ENCODE measurements at regions not wholly inside any gene's neighbourhood (a gene's known extent, or its start where the extent isn't known, plus 50 kb on each side); places are given as distances from the start of the nearest gene placed in this dataset.

DNA sequence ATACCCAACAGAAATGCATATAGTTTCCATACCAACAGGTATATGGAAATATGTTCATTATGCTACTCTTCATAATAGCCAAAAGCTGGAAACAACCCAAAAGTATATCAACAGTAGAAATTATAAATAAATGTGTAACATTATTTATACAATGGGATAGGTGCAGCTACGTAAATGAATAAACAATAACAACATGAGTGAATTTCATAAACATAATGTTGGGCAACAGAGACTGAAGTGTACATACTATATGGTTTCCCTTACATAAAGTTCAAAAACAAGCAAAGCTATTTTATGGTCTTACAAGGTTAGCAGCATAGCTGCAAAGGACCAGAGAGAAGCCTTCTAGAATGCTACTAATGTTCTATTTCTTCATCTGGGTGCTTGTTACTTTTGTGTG lies 305.0 kb downstream of the INSC start:
- H3K27me3 Mint-ChIP-seq (ENCODE audit: unreplicated experiment): no peaks in the 10 kb centered on the region
- no peaks in the 10 kb centered on the region for H3K9me3 Mint-ChIP-seq (ENCODE audit: unreplicated experiment)
- DNase-seq: no peak
- H3K4me1 Mint-ChIP-seq (ENCODE audit: low read depth, unreplicated experiment): no peaks in the 10 kb centered on the region
- TF ChIP-seq, protein P1, sequence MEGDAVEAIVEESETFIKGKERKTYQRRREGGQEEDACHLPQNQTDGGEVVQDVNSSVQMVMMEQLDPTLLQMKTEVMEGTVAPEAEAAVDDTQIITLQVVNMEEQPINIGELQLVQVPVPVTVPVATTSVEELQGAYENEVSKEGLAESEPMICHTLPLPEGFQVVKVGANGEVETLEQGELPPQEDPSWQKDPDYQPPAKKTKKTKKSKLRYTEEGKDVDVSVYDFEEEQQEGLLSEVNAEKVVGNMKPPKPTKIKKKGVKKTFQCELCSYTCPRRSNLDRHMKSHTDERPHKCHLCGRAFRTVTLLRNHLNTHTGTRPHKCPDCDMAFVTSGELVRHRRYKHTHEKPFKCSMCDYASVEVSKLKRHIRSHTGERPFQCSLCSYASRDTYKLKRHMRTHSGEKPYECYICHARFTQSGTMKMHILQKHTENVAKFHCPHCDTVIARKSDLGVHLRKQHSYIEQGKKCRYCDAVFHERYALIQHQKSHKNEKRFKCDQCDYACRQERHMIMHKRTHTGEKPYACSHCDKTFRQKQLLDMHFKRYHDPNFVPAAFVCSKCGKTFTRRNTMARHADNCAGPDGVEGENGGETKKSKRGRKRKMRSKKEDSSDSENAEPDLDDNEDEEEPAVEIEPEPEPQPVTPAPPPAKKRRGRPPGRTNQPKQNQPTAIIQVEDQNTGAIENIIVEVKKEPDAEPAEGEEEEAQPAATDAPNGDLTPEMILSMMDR (IDR thresholded peaks at IDR 0.05; ENCODE audit: partially characterized antibody, unreplicated experiment): no peak
- no peak overlapping the region for H3K27ac Mint-ChIP-seq (ENCODE audit: unreplicated experiment)
- H3K36me3 Mint-ChIP-seq (ENCODE audit: unreplicated experiment): no peaks in the 10 kb centered on the region
- no peak overlapping the region for H3K4me3 Mint-ChIP-seq (ENCODE audit: unreplicated experiment)

DNA sequence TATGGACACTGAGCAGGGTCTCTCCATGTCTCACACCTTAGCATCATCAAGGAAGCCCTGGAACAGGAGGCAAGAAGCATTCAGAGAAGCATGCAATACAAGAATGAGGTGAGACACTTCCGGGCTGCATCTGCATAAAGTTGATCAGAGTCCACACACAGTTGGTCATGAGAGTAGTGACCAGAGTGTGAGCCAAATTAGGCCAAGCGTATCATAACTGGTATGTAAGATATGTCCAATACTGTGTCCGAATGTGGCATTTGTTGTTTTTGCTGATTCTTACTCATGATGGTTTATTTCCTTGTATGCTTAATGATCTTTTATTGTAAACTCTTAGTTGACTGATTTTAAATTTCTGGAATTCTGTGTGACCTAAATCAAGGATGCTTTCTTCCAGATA lies 315.7 kb downstream of the INSC start:
- Mint-ChIP-seq H3K27me3 (ENCODE audit: unreplicated experiment) (peaks cover 1% of the 10 kb centered on the region), H3K9me3 (ENCODE audit: unreplicated experiment) (no peaks in the 10 kb centered on the region), H3K4me3 (ENCODE audit: unreplicated experiment) (no peak overlapping the region), H3K27ac (ENCODE audit: unreplicated experiment) (no peak overlapping the region), H3K4me1 (ENCODE audit: low read depth, unreplicated experiment) (no peaks in the 10 kb centered on the region), H3K36me3 (ENCODE audit: unreplicated experiment) (no peaks in the 10 kb centered on the region)
- no peak for DNase-seq
- TF ChIP-seq, protein P1 (IDR thresholded peaks at IDR 0.05; ENCODE audit: partially characterized antibody, unreplicated experiment): no peak

DNA sequence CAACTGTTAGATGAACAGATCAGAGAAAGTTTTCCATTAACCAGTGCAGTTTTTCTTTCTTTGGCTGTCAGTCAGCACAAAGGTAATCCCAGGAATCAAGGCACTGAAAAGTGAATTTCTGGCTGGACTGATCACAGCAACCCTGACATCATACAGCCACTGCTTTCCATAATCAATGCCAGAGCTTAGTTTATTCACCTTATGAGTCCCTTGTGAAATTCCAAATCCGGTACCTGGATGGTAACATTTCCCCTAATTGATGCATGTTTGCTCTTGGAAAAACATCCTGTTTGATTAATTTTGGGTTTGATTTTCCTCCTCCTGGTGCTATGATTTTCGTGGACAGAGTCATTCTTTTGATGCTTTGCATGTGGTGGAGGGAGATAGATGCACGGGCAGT lies 319.8 kb downstream of the INSC start:
- H3K27me3 Mint-ChIP-seq (ENCODE audit: unreplicated experiment): peaks cover 4% of the 10 kb centered on the region
- H3K36me3 Mint-ChIP-seq (ENCODE audit: unreplicated experiment): no peaks in the 10 kb centered on the region

DNA sequence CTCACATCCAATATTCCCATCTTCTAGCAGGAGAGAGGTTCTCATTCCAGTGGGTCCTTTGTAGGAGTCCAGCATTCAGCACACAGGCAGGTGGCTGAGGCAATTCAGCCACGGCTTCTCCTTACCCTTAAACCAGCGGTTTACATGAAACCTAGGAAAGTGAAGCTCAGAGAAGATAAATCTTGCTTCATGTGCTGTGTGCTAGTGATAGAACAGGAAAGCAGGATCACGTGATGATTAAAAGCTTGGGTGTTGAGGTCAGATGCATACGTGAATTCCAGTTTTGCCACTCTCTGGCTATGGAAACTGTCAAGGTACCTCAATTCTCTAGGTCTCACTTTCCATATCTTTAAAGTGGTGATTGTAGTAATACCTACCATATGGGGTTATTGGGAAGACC lies 331.6 kb downstream of the INSC start:
- no peak overlapping the region for H3K27ac Mint-ChIP-seq (ENCODE audit: unreplicated experiment)
- no peaks in the 10 kb centered on the region for H3K36me3 Mint-ChIP-seq (ENCODE audit: unreplicated experiment)
- TF ChIP-seq, protein P1 (IDR thresholded peaks at IDR 0.05; ENCODE audit: partially characterized antibody, unreplicated experiment): no peak
- H3K4me3 Mint-ChIP-seq (ENCODE audit: unreplicated experiment): no peak overlapping the region
- H3K27me3 Mint-ChIP-seq (ENCODE audit: unreplicated experiment): no peaks in the 10 kb centered on the region
- H3K4me1 Mint-ChIP-seq (ENCODE audit: low read depth, unreplicated experiment): no peaks in the 10 kb centered on the region
- DNase-seq: no peak
- no peaks in the 10 kb centered on the region for H3K9me3 Mint-ChIP-seq (ENCODE audit: unreplicated experiment)

More for the DNA sequence above, 319.8 kb downstream of the INSC start:
- H3K9me3 Mint-ChIP-seq (ENCODE audit: unreplicated experiment): no peaks in the 10 kb centered on the region
- TF ChIP-seq, protein P1 (IDR thresholded peaks at IDR 0.05; ENCODE audit: partially characterized antibody, unreplicated experiment): no peak
- H3K27ac Mint-ChIP-seq (ENCODE audit: unreplicated experiment): no peak overlapping the region
- H3K4me3 Mint-ChIP-seq (ENCODE audit: unreplicated experiment): no peak overlapping the region
- no peak for DNase-seq
- H3K4me1 Mint-ChIP-seq (ENCODE audit: low read depth, unreplicated experiment): no peaks in the 10 kb centered on the region

DNA sequence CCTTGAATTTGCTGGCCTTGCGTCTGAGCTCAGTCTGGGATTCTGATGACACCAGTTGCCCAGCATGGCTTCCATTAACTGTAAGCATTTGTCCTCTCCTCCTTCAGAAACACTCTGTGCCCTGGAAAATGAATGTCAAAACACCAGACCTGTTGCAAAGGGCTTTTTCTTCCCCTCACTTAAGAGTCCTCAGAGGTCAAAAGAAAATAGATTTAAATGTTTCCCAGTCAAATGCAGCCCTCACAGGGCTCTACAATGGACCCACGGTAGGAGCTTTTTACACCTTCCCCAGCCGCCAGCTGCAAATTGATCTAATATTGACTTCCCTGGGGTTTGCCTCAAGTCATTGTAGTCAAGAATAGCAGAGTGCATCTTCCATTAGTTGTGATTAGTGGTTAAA lies 332.2 kb downstream of the INSC start:
- Mint-ChIP-seq H3K4me1 (ENCODE audit: low read depth, unreplicated experiment) (no peaks in the 10 kb centered on the region), H3K4me3 (ENCODE audit: unreplicated experiment) (no peak overlapping the region), H3K27ac (ENCODE audit: unreplicated experiment) (no peak overlapping the region), H3K27me3 (ENCODE audit: unreplicated experiment) (no peaks in the 10 kb centered on the region), H3K9me3 (ENCODE audit: unreplicated experiment) (no peaks in the 10 kb centered on the region), H3K36me3 (ENCODE audit: unreplicated experiment) (no peaks in the 10 kb centered on the region)
- TF ChIP-seq, protein P1 (IDR thresholded peaks at IDR 0.05; ENCODE audit: partially characterized antibody, unreplicated experiment): no peak
- DNase-seq: no peak

Data from glutamatergic neuron (in vitro differentiated cells).